Neutrophil (primary cell): ENCODE measurements at regions not wholly inside any gene's neighbourhood (a gene's known extent, or its start where the extent isn't known, plus 50 kb on each side); places are given as distances from the start of the nearest gene placed in this dataset.

Source experiments
- H3K27ac ChIP-seq: fragments of 200-600 bp; sonication (generic); 2 replicates; pipeline ENCODE4 v1.5.1; 2016; ENCODE audit warnings: mild to moderate bottlenecking, moderate library complexity
- H3K27me3 ChIP-seq: fragments of 200-600 bp; sonication (generic); 2 replicates; pipeline ENCODE4 v1.6.0; 2016; ENCODE audit warnings: mild to moderate bottlenecking
- H3K36me3 ChIP-seq: fragments of 200-600 bp; sonication (generic); 2 replicates; pipeline ENCODE4 v1.5.1; 2017
- H3K4me1 ChIP-seq, 2 experiments: fragments of 200-600 bp in 1 of 2; sonication (generic) in 1 of 2; 1 replicate in 1 of 2; 2 replicates in 1 of 2; pipeline versions ENCODE4 v1.5.1 to v1.6.1; 2013 to 2016; ENCODE audit warnings: low read depth in 1 of 2, low read length in 1 of 2, mild to moderate bottlenecking in 1 of 2, moderate library complexity in 1 of 2; ENCODE audit not compliant: control insufficient read depth in 1 of 2, insufficient read depth in 1 of 2
- H3K4me3 ChIP-seq, 2 experiments: fragments of 200-600 bp in 1 of 2; sonication (generic) in 1 of 2; 1 replicate in 1 of 2; 2 replicates in 1 of 2; pipeline ENCODE4 v1.5.1; 2013 to 2016; ENCODE audit warnings: low read depth in 1 of 2, low read length in 1 of 2, mild to moderate bottlenecking in 1 of 2, moderate library complexity in 1 of 2
- H3K9me3 ChIP-seq: fragments of 200-600 bp; sonication (generic); 2 replicates; pipeline ENCODE4 v1.5.1; 2016
- TF ChIP-seq, protein P1 (sequence below): fragments of 200-600 bp; sonication (generic); IDR thresholded peaks from 2 replicates; pipeline ENCODE4 v1.5.1; 2016; ENCODE audit warnings: antibody characterized with exemption

DNA sequence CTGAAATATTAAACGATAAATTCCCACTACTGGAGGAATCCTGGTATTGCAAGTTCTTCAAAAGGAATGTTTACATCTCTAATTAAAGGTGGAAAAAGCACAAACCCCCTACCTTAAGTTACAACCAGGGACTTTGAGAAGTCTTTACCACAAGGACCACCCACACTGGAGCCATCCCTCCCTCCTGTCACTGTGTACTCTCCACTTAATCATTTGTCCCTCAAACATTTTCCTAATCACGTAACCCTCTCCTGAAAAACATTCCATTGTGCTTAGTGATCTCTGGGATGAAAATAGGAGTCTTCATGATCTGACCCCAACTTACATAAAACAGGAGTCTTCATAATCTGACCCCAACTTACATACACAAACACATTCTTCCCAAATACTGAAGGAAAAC lies 85.7 kb downstream of the SUCLG1 start:
- Histone ChIP-seq H3K9me3 (no peaks in the 10 kb centered on the region), H3K27me3 (no peaks in the 10 kb centered on the region), H3K4me1 (no peaks in the 10 kb centered on the region), H3K4me3 (no peak overlapping the region), H3K27ac (no peak overlapping the region), H3K36me3 (no peaks in the 10 kb centered on the region)
- TF ChIP-seq, protein P1, sequence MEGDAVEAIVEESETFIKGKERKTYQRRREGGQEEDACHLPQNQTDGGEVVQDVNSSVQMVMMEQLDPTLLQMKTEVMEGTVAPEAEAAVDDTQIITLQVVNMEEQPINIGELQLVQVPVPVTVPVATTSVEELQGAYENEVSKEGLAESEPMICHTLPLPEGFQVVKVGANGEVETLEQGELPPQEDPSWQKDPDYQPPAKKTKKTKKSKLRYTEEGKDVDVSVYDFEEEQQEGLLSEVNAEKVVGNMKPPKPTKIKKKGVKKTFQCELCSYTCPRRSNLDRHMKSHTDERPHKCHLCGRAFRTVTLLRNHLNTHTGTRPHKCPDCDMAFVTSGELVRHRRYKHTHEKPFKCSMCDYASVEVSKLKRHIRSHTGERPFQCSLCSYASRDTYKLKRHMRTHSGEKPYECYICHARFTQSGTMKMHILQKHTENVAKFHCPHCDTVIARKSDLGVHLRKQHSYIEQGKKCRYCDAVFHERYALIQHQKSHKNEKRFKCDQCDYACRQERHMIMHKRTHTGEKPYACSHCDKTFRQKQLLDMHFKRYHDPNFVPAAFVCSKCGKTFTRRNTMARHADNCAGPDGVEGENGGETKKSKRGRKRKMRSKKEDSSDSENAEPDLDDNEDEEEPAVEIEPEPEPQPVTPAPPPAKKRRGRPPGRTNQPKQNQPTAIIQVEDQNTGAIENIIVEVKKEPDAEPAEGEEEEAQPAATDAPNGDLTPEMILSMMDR: no peak

DNA sequence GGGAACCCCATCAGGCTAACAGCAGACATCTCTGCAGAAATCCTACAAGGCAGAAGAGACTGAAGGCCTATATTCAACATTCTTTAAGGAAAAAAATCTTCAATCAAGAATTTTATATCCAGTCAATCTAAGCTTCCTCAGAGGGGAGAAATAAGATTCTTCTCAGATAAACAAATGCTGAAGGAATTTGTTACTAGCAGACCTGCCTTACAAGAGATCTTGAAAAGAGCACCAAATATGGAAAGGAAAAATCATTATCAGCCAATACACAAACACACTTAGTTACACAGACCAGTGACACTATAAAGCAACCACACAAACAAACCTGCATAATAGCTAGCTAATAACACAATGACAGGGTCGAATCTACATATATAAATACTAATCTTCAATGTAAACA lies 96.5 kb downstream of the SUCLG1 start:
- TF ChIP-seq, protein P1: no peak
- Histone ChIP-seq H3K9me3 (no peaks in the 10 kb centered on the region), H3K27ac (no peak overlapping the region), H3K27me3 (no peaks in the 10 kb centered on the region), H3K36me3 (no peaks in the 10 kb centered on the region), H3K4me1 (no peaks in the 10 kb centered on the region), H3K4me3 (no peak overlapping the region)

DNA sequence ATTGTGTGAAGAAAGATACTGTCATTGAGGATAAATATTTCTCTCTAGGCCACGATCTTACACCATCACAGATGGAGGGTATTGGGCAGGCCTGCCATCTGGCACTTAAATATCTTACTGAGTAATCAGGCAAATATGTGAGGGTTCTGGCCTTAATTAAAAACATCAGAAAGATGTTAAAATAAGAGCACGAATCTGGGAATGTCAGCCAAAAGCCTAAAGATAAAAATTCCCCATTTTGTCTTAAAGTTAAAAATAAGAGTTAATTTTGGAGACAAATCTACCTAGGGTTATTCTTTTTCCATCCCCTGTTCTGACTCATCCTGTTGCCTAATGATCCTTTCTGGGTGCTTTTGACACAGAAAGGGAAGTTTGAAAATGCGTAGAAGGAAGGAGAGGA lies 121.0 kb downstream of the SUCLG1 start:
- no peaks in the 10 kb centered on the region for H3K36me3 ChIP-seq
- H3K27ac ChIP-seq: no peak overlapping the region
- TF ChIP-seq, protein P1: no peak
- H3K4me3 ChIP-seq: no peak overlapping the region
- no peaks in the 10 kb centered on the region for H3K9me3 ChIP-seq
- H3K27me3 ChIP-seq: no peaks in the 10 kb centered on the region
- H3K4me1 ChIP-seq: no peaks in the 10 kb centered on the region

DNA sequence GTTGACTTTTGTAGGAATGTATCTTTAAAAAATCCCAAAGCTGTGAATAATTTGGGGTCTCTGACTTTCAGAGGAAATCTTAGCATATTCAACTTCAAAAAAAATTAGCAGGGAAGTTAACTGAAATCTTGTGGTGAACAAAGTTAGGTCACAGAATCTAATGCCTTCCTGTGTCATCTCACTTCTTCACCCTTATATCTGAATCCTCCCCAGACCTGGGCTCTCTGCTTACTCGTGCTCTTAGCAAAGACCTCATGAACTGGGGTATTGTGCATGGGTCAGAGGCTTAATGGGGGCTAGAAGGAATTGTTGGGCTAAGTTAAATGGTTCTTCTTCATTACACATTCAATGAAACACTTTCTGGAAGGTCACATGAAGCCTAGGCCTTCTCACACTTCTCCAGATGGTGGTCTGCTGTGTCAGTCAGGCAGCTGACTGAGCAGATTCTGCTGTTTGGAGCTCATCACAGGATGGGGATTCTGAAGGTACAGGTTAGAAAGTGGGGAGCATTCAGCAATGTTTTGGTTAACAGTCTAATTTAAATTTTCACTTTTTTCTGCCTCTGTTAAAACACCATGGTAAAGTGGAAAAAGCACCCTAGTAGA lies 131.3 kb downstream of the SUCLG1 start:
- TF ChIP-seq, protein P1: no peak
- Histone ChIP-seq H3K4me1 (no peaks in the 10 kb centered on the region), H3K27me3 (peaks cover 5% of the 10 kb centered on the region)

DNA sequence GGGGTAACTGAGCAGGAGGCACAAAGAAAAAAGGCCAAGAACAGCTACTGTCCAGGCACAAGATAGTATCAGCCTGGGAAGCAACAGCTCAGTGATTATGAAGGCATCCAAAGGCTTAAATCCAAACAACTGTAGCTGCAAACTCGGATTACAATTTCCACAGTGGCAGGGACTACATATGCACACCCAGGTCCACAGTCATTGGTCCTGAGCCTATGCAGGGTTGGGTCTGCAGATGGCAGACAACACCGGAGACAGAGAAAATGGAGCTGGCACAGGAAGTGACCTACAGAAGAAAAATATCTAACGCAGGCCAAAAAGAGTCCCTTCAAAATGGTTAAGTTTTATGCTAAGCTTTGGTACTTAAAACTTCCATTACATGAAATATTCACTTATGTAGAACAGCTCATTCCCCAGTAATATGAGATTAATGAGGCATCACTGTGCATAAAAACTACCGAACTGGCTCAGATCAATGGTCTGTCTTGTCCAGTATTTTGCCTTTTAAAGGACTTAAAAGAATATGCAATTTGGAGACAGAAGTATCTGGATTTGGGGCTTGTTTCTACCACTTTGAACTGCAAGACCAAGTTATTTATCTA lies 132.1 kb downstream of the SUCLG1 start:
- peaks cover 8% of the 10 kb centered on the region for H3K27me3 ChIP-seq
- H3K9me3 ChIP-seq: no peaks in the 10 kb centered on the region
- no peak overlapping the region for H3K4me3 ChIP-seq
- TF ChIP-seq, protein P1: no peak
- no peak overlapping the region for H3K27ac ChIP-seq
- H3K4me1 ChIP-seq: no peaks in the 10 kb centered on the region
- no peaks in the 10 kb centered on the region for H3K36me3 ChIP-seq

More for the DNA sequence above, 131.3 kb downstream of the SUCLG1 start:
- no peaks in the 10 kb centered on the region for H3K9me3 ChIP-seq
- no peak overlapping the region for H3K27ac ChIP-seq
- no peaks in the 10 kb centered on the region for H3K36me3 ChIP-seq
- H3K4me3 ChIP-seq: no peak overlapping the region
